ENCODE measurements at regions not wholly inside any gene's neighbourhood (a gene's known extent, or its start where the extent isn't known, plus 50 kb on each side); places are given as distances from the start of the nearest gene placed in this dataset.
"Not testable (repeated sequence)": the region's sequence is repeated elsewhere in the genome, so short reads cannot be mapped to it uniquely, and the experiment has no call there.

GRCh38 chr13:39836038-39836437 lies 180.6 kb downstream of the COG6 start:
- H3K27ac Mint-ChIP-seq, result no peak overlapping the region
- Histone ChIP-seq H3K36me3 (ENCODE audit: insufficient read depth, low read length) (no peaks in the 10 kb centered on the region), H3K4me3 (ENCODE audit: low read length) (no peak overlapping the region), H3K27ac (ENCODE audit: low read depth, low read length) (no peak overlapping the region), H3K9me3 (ENCODE audit: low read length) (no peaks in the 10 kb centered on the region), H3K27me3 (ENCODE audit: insufficient read depth, low read length, poor library complexity, severe bottlenecking) (no peaks in the 10 kb centered on the region), H3K4me1 (ENCODE audit: insufficient read depth, low read length) (no peaks in the 10 kb centered on the region)
- peaks cover 5 to 37% of the 10 kb centered on the region in 2 donors for H3K27me3 Mint-ChIP-seq
- H3K4me1 Mint-ChIP-seq, result no peaks in the 10 kb centered on the region
- CTCF ChIA-PET, result no interaction called here
- H3K9me3 Mint-ChIP-seq, result no peaks in the 10 kb centered on the region
- no peaks in the 10 kb centered on the region for H3K36me3 Mint-ChIP-seq
- POLR2A ChIA-PET, result no interaction called here
- no peak overlapping the region for H3K4me3 Mint-ChIP-seq
- DNase-seq, result no peak

GRCh38 chr13:39837866-39838265 lies 182.4 kb downstream of the COG6 start:
- H3K4me1 Mint-ChIP-seq; CTCF ChIA-PET; H3K27ac ChIP-seq (ENCODE audit: low read depth, low read length); H3K27ac Mint-ChIP-seq; H3K36me3 Mint-ChIP-seq; H3K36me3 ChIP-seq (ENCODE audit: insufficient read depth, low read length); H3K4me3 ChIP-seq (ENCODE audit: low read length); H3K9me3 Mint-ChIP-seq; POLR2A ChIA-PET; H3K4me1 ChIP-seq (ENCODE audit: insufficient read depth, low read length); H3K27me3 ChIP-seq (ENCODE audit: insufficient read depth, low read length, poor library complexity, severe bottlenecking); DNase-seq; H3K9me3 ChIP-seq (ENCODE audit: low read length); H3K4me3 Mint-ChIP-seq: not testable (repeated sequence)
- peaks cover 5 to 27% of the 10 kb centered on the region in 2 donors for H3K27me3 Mint-ChIP-seq

- Mint-ChIP-seq H3K4me1 (no peaks in the 10 kb centered on the region), H3K27ac (no peak overlapping the region), H3K4me3 (no peak overlapping the region), H3K36me3 (no peaks in the 10 kb centered on the region), H3K27me3 (peaks cover 6 to 25% of the 10 kb centered on the region in 2 donors), H3K9me3 (no peaks in the 10 kb centered on the region)
- POLR2A ChIA-PET, result no interaction called here
- Histone ChIP-seq H3K36me3 (ENCODE audit: insufficient read depth, low read length) (no peaks in the 10 kb centered on the region), H3K27me3 (ENCODE audit: insufficient read depth, low read length, poor library complexity, severe bottlenecking) (no peaks in the 10 kb centered on the region), H3K27ac (ENCODE audit: low read depth, low read length) (no peak overlapping the region), H3K9me3 (ENCODE audit: low read length) (no peaks in the 10 kb centered on the region), H3K4me3 (ENCODE audit: low read length) (no peak overlapping the region), H3K4me1 (ENCODE audit: insufficient read depth, low read length) (no peaks in the 10 kb centered on the region)
- CTCF ChIA-PET, result no interaction called here
- DNase-seq, result no peak
Observed at GRCh38 chr13:39840201-39840600, 184.7 kb downstream of the COG6 start.

GRCh38 chr13:39847336-39847735 lies 191.9 kb downstream of the COG6 start:
- no peaks in the 10 kb centered on the region for H3K27me3 ChIP-seq (ENCODE audit: insufficient read depth, low read length, poor library complexity, severe bottlenecking)
- ChIA-PET CTCF (no interaction called here), POLR2A (no interaction called here)
- Mint-ChIP-seq H3K36me3 (peaks cover 0 to 9% (median 0%) of the 10 kb centered on the region in 3 donors), H3K4me3 (no peak overlapping the region), H3K27me3 (peaks cover 16 to 27% of the 10 kb centered on the region in 2 donors), H3K27ac (peak overlapping the region in 1 of 8 donors; percentile 14), H3K9me3 (peaks cover 3 to 11% (median 6%) of the 10 kb centered on the region in 5 donors), H3K4me1 (no peaks in the 10 kb centered on the region)
- DNase-seq, result no peak
- no peak overlapping the region for H3K4me3 ChIP-seq (ENCODE audit: low read length)
- H3K36me3 ChIP-seq (ENCODE audit: insufficient read depth, low read length), result no peaks in the 10 kb centered on the region
- H3K9me3 ChIP-seq (ENCODE audit: low read length), result no peaks in the 10 kb centered on the region
- no peak overlapping the region for H3K27ac ChIP-seq (ENCODE audit: low read depth, low read length)
- H3K4me1 ChIP-seq (ENCODE audit: insufficient read depth, low read length), result no peaks in the 10 kb centered on the region

GRCh38 chr13:39855236-39855635 lies 199.8 kb downstream of the COG6 start:
- Mint-ChIP-seq H3K27ac (no peak overlapping the region), H3K27me3 (peaks cover 16 to 59% of the 10 kb centered on the region in 2 donors), H3K4me1 (peaks cover 0 to 5% (median 0%) of the 10 kb centered on the region in 3 donors), H3K36me3 (peaks cover 0 to 14% (median 0%) of the 10 kb centered on the region in 3 donors), H3K9me3 (peaks cover 11 to 27% (median 13%) of the 10 kb centered on the region in 5 donors), H3K4me3 (no peak overlapping the region)
- H3K36me3 ChIP-seq (ENCODE audit: insufficient read depth, low read length), result no peaks in the 10 kb centered on the region
- H3K27ac ChIP-seq (ENCODE audit: low read depth, low read length), result no peak overlapping the region
- no peaks in the 10 kb centered on the region for H3K9me3 ChIP-seq (ENCODE audit: low read length)
- DNase-seq, result no peak
- POLR2A ChIA-PET, result no interaction called here
- no peaks in the 10 kb centered on the region for H3K27me3 ChIP-seq (ENCODE audit: insufficient read depth, low read length, poor library complexity, severe bottlenecking)
- no peaks in the 10 kb centered on the region for H3K4me1 ChIP-seq (ENCODE audit: insufficient read depth, low read length)
- no peak overlapping the region for H3K4me3 ChIP-seq (ENCODE audit: low read length)
- CTCF ChIA-PET, result no interaction called here

GRCh38 chr13:39856714-39857113 lies 201.3 kb downstream of the COG6 start:
- Histone ChIP-seq H3K27ac (ENCODE audit: low read depth, low read length) (no peak overlapping the region), H3K36me3 (ENCODE audit: insufficient read depth, low read length) (no peaks in the 10 kb centered on the region), H3K27me3 (ENCODE audit: insufficient read depth, low read length, poor library complexity, severe bottlenecking) (no peaks in the 10 kb centered on the region), H3K4me3 (ENCODE audit: low read length) (no peak overlapping the region), H3K9me3 (ENCODE audit: low read length) (no peaks in the 10 kb centered on the region), H3K4me1 (ENCODE audit: insufficient read depth, low read length) (no peaks in the 10 kb centered on the region)
- Mint-ChIP-seq H3K9me3 (peaks cover 8 to 22% (median 12%) of the 10 kb centered on the region in 5 donors), H3K4me3 (no peak overlapping the region), H3K36me3 (peaks cover 0 to 9% (median 0%) of the 10 kb centered on the region in 3 donors), H3K27me3 (peaks cover 16 to 66% of the 10 kb centered on the region in 2 donors), H3K27ac (no peak overlapping the region), H3K4me1 (peaks cover 0 to 5% (median 0%) of the 10 kb centered on the region in 3 donors)
- ChIA-PET POLR2A (no interaction called here), CTCF (no interaction called here)
- no peak for DNase-seq

GRCh38 chr13:39858794-39859193 lies 203.3 kb downstream of the COG6 start:
- Mint-ChIP-seq H3K36me3 (no peaks in the 10 kb centered on the region), H3K4me3 (no peak overlapping the region), H3K27me3 (peaks cover 9 to 53% of the 10 kb centered on the region in 2 donors), H3K27ac (no peak overlapping the region), H3K9me3 (peaks cover 0 to 4% (median 3%) of the 10 kb centered on the region in 5 donors), H3K4me1 (peaks cover 0 to 5% (median 0%) of the 10 kb centered on the region in 3 donors)
- Histone ChIP-seq H3K36me3 (ENCODE audit: insufficient read depth, low read length) (no peaks in the 10 kb centered on the region), H3K9me3 (ENCODE audit: low read length) (no peaks in the 10 kb centered on the region), H3K4me1 (ENCODE audit: insufficient read depth, low read length) (no peaks in the 10 kb centered on the region), H3K27me3 (ENCODE audit: insufficient read depth, low read length, poor library complexity, severe bottlenecking) (no peaks in the 10 kb centered on the region), H3K27ac (ENCODE audit: low read depth, low read length) (no peak overlapping the region), H3K4me3 (ENCODE audit: low read length) (no peak overlapping the region)
- DNase-seq, result no peak
- ChIA-PET POLR2A (no interaction called here), CTCF (no interaction called here)

- DNase-seq, result no peak
- H3K27me3 Mint-ChIP-seq, result peaks cover 7 to 45% of the 10 kb centered on the region in 2 donors
- no peak overlapping the region for H3K27ac Mint-ChIP-seq
- H3K27ac ChIP-seq (ENCODE audit: low read depth, low read length), result no peak overlapping the region
- no peak overlapping the region for H3K4me3 Mint-ChIP-seq
- peaks cover 0 to 2% (median 0%) of the 10 kb centered on the region in 5 donors for H3K9me3 Mint-ChIP-seq
- H3K27me3 ChIP-seq (ENCODE audit: insufficient read depth, low read length, poor library complexity, severe bottlenecking), result no peaks in the 10 kb centered on the region
- peaks cover 0 to 5% (median 0%) of the 10 kb centered on the region in 3 donors for H3K4me1 Mint-ChIP-seq
- no peak overlapping the region for H3K4me3 ChIP-seq (ENCODE audit: low read length)
- CTCF ChIA-PET, result no interaction called here
- POLR2A ChIA-PET, result no interaction called here
- H3K36me3 ChIP-seq (ENCODE audit: insufficient read depth, low read length), result no peaks in the 10 kb centered on the region
- no peaks in the 10 kb centered on the region for H3K4me1 ChIP-seq (ENCODE audit: insufficient read depth, low read length)
- H3K36me3 Mint-ChIP-seq, result no peaks in the 10 kb centered on the region
- no peaks in the 10 kb centered on the region for H3K9me3 ChIP-seq (ENCODE audit: low read length)
Observed at GRCh38 chr13:39859898-39860297, 204.4 kb downstream of the COG6 start.

- CTCF ChIA-PET, result no interaction called here
- Histone ChIP-seq H3K36me3 (ENCODE audit: insufficient read depth, low read length) (no peaks in the 10 kb centered on the region), H3K4me3 (ENCODE audit: low read length) (no peak overlapping the region), H3K9me3 (ENCODE audit: low read length) (no peaks in the 10 kb centered on the region), H3K27ac (ENCODE audit: low read depth, low read length) (no peak overlapping the region), H3K4me1 (ENCODE audit: insufficient read depth, low read length) (no peaks in the 10 kb centered on the region), H3K27me3 (ENCODE audit: insufficient read depth, low read length, poor library complexity, severe bottlenecking) (no peaks in the 10 kb centered on the region)
- H3K4me3 Mint-ChIP-seq, result no peak overlapping the region
- no peaks in the 10 kb centered on the region for H3K36me3 Mint-ChIP-seq
- no peak for DNase-seq
- H3K27me3 Mint-ChIP-seq, result peaks cover 7 to 42% of the 10 kb centered on the region in 2 donors
- no peak overlapping the region for H3K27ac Mint-ChIP-seq
- POLR2A ChIA-PET, result no interaction called here
- no peaks in the 10 kb centered on the region for H3K9me3 Mint-ChIP-seq
- H3K4me1 Mint-ChIP-seq, result no peaks in the 10 kb centered on the region
Observed at GRCh38 chr13:39862900-39863299, 207.4 kb downstream of the COG6 start.

Measured in CD8-positive, alpha-beta memory T cell (primary cell).